ENCODE measurements at regions not wholly inside any gene's neighbourhood (a gene's known extent, or its start where the extent isn't known, plus 50 kb on each side); places are given as distances from the start of the nearest gene placed in this dataset.

DNA sequence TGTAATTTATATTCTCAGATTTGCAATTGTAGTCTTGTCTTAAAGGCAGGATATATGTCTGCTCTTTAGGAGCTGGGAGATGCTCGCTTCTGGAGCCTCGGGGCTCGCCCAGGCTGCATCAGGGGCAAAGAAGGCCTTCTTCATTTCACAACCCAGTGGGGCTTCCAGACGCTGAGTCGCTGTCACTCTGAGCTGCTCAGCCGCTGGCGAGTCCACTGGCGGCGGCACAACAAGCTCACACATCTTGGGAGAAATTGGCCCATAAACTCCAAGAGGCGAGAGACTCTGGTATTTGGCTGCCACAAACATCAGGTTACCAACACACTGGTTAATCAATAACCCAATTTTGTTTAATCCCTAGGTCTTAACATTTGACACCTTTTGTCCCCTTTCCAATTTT lies 216.6 kb downstream of the ATG4C start:
- DNase-seq = no peak
- TF ChIP-seq POLR2A (IDR thresholded peaks at IDR 0.05; ENCODE audit: low read length) (no peak), GATA1 (IDR thresholded peaks at IDR 0.05; ENCODE audit: low read depth, low read length) (no peak)

DNA sequence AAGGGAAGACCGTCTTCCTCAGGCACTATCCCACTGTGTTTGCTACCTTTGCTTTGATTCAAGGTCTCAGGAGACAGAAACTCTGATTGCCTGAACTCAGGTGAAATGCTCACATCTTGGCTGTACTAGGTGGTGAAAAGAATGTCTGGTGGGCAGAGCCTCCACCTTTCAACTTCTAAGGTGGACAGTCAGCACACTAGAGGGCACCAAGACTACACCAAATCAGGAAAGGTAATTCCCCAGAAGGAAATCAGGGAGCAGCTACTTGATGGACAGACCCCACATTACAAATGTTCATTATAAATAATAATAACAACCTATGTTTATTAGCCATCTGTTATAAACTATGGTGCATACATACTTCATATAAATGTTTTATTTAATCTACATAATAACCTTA lies 220.9 kb downstream of the ATG4C start:
- no peak for DNase-seq
- TF ChIP-seq GATA1 (IDR thresholded peaks at IDR 0.05; ENCODE audit: low read depth, low read length) = no peak
- TF ChIP-seq POLR2A (IDR thresholded peaks at IDR 0.05; ENCODE audit: low read length) = no peak

DNA sequence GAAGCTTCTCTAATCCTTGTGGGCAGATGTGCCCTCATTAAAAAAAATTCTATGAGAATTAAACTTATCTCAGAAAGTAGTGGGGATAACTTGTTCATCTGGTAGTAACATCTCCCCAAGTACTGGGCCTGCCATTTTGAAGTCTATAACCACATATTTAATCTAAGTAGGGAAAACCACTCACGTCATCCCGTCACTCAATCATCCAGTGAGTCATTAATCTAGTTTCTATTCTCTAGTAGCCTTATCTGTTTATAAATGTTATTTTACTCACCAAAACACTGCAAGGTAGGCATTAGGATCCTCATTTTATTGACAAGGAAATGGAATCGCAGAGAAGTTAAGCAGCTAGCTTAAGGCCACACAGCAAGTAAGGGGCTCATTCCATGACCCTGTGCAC lies 221.9 kb downstream of the ATG4C start:
- TF ChIP-seq GATA1 (IDR thresholded peaks at IDR 0.05; ENCODE audit: low read depth, low read length) (no peak), POLR2A (IDR thresholded peaks at IDR 0.05; ENCODE audit: low read length) (no peak)
- no peak for DNase-seq

DNA sequence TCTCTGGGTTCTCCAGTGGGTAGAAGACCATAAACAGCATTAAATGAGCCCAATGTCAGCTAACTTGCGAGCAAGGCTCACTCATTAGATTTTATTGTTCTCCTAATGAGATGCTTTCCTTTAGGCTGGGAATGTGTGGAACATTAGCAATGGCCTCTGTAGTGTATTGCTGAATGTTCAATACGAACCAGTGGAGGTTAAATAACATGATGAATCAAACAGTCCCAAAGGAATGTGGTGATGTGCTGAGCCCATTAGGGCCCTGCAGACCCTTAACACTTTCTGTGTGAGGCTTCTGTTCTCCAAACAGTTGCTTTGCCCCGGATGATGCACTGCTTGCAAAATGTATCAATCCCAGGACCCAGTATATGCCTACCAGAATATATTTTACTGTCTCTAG lies 225.5 kb downstream of the ATG4C start:
- no peak for DNase-seq
- no peak for TF ChIP-seq POLR2A (IDR thresholded peaks at IDR 0.05; ENCODE audit: low read length)
- TF ChIP-seq GATA1 (IDR thresholded peaks at IDR 0.05; ENCODE audit: low read depth, low read length) = no peak

DNA sequence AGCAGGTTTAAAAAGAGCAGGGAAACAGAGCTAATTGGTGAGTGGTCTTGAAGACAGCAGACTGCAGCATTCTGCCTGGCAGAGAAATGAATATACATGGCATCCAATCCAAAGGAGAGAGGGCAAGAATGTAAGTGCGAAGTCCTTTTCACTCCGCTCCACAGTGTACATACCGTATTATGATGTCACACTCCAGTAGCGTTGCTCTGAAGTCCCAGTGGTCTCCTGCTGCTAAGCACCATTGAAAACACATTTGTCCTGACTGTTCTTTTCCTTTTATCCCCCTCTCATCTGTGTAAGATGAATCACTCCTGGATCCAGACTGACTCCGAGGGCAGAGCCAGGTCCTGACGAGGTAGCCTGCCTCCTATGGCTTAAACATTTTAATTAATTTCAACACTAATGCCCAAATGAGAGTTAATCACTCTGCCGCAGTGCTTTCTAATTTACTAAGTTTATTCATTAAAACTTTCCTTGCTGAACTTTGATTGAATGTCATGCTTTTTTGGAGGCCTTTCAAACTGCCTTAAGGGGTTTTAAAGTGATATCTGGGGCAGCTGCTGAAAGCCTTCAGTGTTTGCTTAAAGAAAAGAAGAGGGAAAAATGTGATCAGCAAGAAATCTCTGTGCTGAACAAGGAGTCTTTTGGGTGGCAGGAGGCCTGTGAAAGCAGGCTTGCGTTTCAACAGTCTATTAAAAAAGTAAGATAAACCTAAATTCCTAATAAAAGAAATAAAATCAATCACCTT lies 227.2 kb downstream of the ATG4C start:
- no peak for DNase-seq
- no peak for TF ChIP-seq GATA1 (IDR thresholded peaks at IDR 0.05; ENCODE audit: low read depth, low read length)
- TF ChIP-seq POLR2A (IDR thresholded peaks at IDR 0.05; ENCODE audit: low read length) = no peak

- no peak for TF ChIP-seq GATA1 (IDR thresholded peaks at IDR 0.05; ENCODE audit: low read depth, low read length)
- TF ChIP-seq POLR2A (IDR thresholded peaks at IDR 0.05; ENCODE audit: low read length) = no peak
- DNase-seq = no peak
Measured at GRCh38 chr1:63012339-63012738, 228.4 kb downstream of the ATG4C start.

GRCh38 chr1:63014267-63014666 lies 230.3 kb downstream of the ATG4C start:
- DNase-seq = no peak
- no peak for TF ChIP-seq POLR2A (IDR thresholded peaks at IDR 0.05; ENCODE audit: low read length)

DNA sequence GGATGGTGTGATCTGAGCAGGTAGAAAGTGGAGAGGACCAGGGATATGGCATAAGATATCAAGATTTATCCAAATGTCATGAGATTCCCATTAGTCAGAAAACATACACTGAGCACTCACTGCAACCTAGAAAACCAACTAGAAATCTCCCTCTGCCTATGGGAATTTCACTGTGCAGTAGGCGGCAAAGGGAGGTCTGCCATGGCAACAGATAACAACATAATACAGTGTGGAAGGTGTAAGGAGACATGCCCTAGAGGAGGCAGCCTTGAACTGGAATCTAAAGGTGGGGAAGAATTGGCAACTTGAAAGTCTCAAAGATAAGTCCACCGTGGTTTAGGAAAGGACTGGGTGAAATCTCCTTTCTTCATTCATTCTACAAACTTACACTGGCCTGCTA lies 238.4 kb downstream of the ATG4C start:
- no peak for DNase-seq
- no peak for TF ChIP-seq POLR2A (IDR thresholded peaks at IDR 0.05; ENCODE audit: low read length)
- no peak for TF ChIP-seq GATA1 (IDR thresholded peaks at IDR 0.05; ENCODE audit: low read depth, low read length)

GRCh38 chr1:63023171-63023570 lies 239.2 kb downstream of the ATG4C start:
- DNase-seq = no peak

GRCh38 chr1:63023637-63024036 lies 239.7 kb downstream of the ATG4C start:
- no peak for DNase-seq

More at GRCh38 chr1:63023171-63023570, 239.2 kb downstream of the ATG4C start:
- no peak for TF ChIP-seq GATA1 (IDR thresholded peaks at IDR 0.05; ENCODE audit: low read depth, low read length)
- no peak for TF ChIP-seq POLR2A (IDR thresholded peaks at IDR 0.05; ENCODE audit: low read length)

GRCh38 chr1:63024132-63024531 lies 240.2 kb downstream of the ATG4C start:
- TF ChIP-seq POLR2A (IDR thresholded peaks at IDR 0.05; ENCODE audit: low read length) (no peak), GATA1 (IDR thresholded peaks at IDR 0.05; ENCODE audit: low read depth, low read length) (no peak)
- DNase-seq = no peak

More at GRCh38 chr1:63023637-63024036, 239.7 kb downstream of the ATG4C start:
- no peak for TF ChIP-seq POLR2A (IDR thresholded peaks at IDR 0.05; ENCODE audit: low read length)

- no peak for DNase-seq
- TF ChIP-seq GATA1 (IDR thresholded peaks at IDR 0.05; ENCODE audit: low read depth, low read length) (no peak), POLR2A (IDR thresholded peaks at IDR 0.05; ENCODE audit: low read length) (no peak)
Measured at GRCh38 chr1:63027176-63027575, 243.2 kb downstream of the ATG4C start.

DNA sequence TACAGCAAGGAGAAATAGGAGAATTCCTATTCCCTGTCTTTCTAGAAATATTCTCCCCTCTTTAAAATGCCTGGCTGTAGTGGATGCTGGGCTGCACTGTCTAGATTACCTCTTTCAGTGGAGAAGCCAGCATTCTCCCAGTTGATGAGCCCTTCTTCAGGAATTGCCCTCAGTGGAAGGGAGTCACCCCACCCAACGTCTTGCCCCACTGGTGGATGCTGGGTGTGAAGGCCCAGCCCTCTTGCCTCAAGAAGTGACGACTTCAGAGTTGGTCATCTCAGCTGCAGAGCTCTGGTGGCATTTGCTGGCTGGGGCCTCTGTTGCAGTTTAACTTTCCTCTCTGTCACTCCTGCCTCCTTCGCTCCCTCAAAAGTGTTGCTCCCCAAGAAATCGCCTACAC lies 248.2 kb downstream of the ATG4C start:
- TF ChIP-seq POLR2A (IDR thresholded peaks at IDR 0.05; ENCODE audit: low read length) = no peak
- no peak for TF ChIP-seq GATA1 (IDR thresholded peaks at IDR 0.05; ENCODE audit: low read depth, low read length)
- DNase-seq = no peak

DNA sequence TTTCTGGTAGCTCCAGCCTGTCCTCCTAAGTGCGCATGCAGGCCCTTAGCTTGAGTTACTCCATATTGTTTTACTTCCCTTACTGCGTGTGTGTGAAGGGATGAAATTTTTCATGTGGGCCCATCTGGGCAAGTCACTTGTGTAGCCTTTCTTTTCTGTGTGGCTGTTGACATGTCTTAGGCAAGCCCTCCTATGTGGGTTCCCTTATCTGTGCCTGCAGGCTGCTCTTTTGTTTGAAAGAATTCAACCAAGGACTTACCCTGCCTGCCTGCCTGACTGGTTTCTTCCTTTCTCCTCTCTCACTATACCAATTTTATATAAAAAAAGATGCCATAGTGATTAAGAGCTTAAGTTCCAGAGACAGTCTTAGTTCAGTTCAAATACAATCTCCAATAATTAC lies 249.3 kb downstream of the ATG4C start:
- no peak for DNase-seq
- TF ChIP-seq GATA1 (IDR thresholded peaks at IDR 0.05; ENCODE audit: low read depth, low read length) = no peak
- no peak for TF ChIP-seq POLR2A (IDR thresholded peaks at IDR 0.05; ENCODE audit: low read length)

- TF ChIP-seq POLR2A (IDR thresholded peaks at IDR 0.05; ENCODE audit: low read length) (no peak), GATA1 (IDR thresholded peaks at IDR 0.05; ENCODE audit: low read depth, low read length) (no peak)
Measured at GRCh38 chr1:63034256-63034655, 250.3 kb downstream of the ATG4C start.

More at GRCh38 chr1:63034256-63034655, 250.3 kb downstream of the ATG4C start:
- DNase-seq = no peak

Measured in erythroblast (primary cell).